ENCODE measurements at regions not wholly inside any gene's neighbourhood (a gene's known extent, or its start where the extent isn't known, plus 50 kb on each side); places are given as distances from the start of the nearest gene placed in this dataset.
A peak's percentile ranks its signal among the peaks of the same experiment; 100 is the strongest.
"Not testable (repeated sequence)": the region's sequence is repeated elsewhere in the genome, so short reads cannot be mapped to it uniquely, and the experiment has no call there.

DNA sequence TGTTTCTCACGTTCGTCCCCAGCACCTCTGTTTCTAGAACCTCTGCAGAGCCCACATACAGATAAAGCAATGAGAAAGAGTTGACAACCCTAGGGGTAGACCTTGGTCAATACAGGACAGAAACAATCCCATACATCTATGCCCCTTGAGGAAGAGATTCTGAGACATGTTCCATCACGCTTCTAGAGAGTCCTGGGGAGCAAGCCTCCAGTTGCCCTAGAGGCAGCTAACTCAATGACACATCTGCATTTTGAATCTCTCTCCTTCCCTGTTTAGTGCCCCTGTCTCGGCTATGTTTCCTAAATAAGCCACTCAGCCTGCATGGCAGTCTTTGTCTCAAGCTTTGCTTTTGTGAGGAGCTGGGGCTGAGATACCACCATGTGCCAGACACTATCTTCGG lies 435.3 kb downstream of the CD83 start:
- Mint-ChIP-seq H3K36me3 (no peaks in the 10 kb centered on the region), H3K4me3 (no peak overlapping the region), H3K27ac (peak overlapping the region in 1 of 6 donors; percentile 25), H3K27me3 (ENCODE audit: low read depth in 3 of 3) (no peaks in the 10 kb centered on the region), H3K9me3 (no peaks in the 10 kb centered on the region), H3K4me1 (no peaks in the 10 kb centered on the region)
- DNase-seq: no peak

DNA sequence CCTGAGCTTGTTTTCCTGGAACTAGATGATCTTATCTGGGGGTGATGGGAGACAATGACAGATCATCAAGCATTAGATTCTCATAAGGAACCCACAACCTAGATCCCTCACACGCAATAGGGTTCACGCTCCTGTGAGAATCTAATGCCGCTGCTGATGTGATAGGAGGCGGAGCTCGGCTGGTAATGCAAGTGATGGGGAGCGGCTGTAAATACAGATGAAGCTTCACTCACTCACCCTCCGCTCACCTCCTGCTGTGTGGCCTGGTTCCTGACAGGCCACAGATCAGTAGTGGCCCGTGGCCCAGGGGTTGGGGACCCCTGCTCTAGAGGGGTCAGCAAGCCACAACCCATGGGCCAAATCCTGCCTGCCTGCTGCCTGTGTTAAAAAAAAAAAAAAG lies 435.9 kb downstream of the CD83 start:
- Mint-ChIP-seq H3K27ac (no peak overlapping the region), H3K36me3 (no peaks in the 10 kb centered on the region), H3K27me3 (ENCODE audit: low read depth in 3 of 3) (no peaks in the 10 kb centered on the region), H3K9me3 (no peaks in the 10 kb centered on the region), H3K4me3 (no peak overlapping the region), H3K4me1 (no peaks in the 10 kb centered on the region)
- DNase-seq: no peak

DNA sequence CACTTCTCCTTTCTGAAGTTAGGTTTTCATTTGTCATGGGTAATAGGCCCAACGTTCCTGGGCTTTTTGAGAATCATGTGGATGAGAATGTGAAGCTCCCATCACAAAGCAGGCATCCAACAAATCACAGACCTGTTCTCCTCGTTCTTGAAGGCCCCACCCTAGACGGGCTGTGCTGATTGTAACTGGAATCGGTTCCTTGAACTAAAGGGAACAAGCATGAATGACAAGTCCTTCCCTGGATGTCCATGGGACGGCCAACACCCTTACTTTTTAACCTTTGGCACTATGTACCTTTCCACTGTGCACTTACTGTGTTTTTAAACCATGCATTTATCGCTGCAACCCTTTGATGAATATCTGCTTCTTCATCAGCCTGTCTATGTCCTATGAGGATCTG lies 438.2 kb downstream of the CD83 start:
- H3K4me3 Mint-ChIP-seq: no peak overlapping the region
- no peak for DNase-seq
- H3K36me3 Mint-ChIP-seq: peaks cover 0 to 5% (median 0%) of the 10 kb centered on the region in 3 donors
- no peaks in the 10 kb centered on the region for H3K9me3 Mint-ChIP-seq
- peaks cover 0 to 2% (median 0%) of the 10 kb centered on the region in 3 donors for H3K27me3 Mint-ChIP-seq (ENCODE audit: low read depth in 3 of 3)
- no peak overlapping the region for H3K27ac Mint-ChIP-seq
- no peaks in the 10 kb centered on the region for H3K4me1 Mint-ChIP-seq

DNA sequence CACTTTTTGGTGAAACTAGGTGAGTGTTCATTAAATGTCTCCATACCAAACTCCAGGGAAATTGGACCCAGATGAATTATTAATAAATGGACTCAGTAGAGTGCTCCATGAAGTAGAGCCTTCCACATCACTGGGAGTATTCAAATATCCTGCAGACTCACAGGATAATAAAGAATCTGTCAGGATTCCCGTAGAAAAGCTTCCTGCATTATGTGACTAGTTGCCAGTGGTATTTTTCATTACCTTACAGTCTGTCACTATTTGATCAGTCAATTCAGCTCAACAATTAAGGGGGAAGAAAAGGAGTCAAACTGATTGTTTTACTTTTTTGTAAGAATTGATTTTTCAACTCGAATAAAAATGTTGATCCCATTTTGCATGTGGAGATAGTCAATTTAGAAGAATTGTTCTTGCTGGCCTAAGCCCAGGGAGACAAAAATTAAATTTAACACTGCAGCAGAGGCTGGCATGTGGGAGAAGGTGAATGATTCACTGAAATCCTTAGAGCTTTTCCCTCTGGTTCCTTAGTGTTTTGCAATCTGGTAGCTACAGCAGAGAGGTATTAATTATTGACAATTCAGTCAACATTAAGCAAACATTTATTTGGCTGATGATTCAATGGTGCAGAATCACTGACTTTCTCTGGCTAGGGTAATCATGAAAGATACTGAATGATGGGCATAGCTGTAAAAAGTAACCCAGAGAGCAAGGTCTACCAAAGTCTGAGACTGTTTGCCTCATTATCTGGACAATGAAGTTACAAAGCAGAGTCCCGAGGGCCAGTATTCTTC lies 442.4 kb downstream of the CD83 start:
- H3K27me3 Mint-ChIP-seq (ENCODE audit: low read depth in 3 of 3): peaks cover 0 to 4% (median 2%) of the 10 kb centered on the region in 3 donors
- no peak overlapping the region for H3K4me3 Mint-ChIP-seq
- H3K4me1 Mint-ChIP-seq: no peaks in the 10 kb centered on the region
- H3K36me3 Mint-ChIP-seq: peaks cover 0 to 8% (median 5%) of the 10 kb centered on the region in 3 donors
- DNase-seq: no peak
- peaks cover 0 to 4% (median 0%) of the 10 kb centered on the region in 6 donors for H3K9me3 Mint-ChIP-seq
- H3K27ac Mint-ChIP-seq: no peak overlapping the region

DNA sequence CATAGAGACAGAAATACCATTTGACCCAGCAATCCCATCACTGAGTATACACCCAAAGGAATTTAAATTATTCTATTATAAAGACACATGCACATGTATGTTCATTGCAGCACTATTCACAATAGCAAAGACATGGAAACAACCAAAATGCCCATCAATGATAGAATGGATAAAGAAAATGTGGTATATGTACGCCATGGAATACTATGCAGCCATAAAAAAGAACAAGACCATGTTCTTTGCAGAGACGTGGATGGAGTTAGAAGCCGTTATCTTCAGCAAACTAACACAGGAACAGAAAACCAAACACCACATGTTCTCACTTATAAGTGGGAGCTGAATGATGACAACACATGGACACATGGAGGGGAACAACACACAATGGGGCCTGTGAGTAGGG lies 444.0 kb downstream of the CD83 start:
- H3K36me3 Mint-ChIP-seq; H3K4me1 Mint-ChIP-seq; H3K27ac Mint-ChIP-seq; H3K27me3 Mint-ChIP-seq (ENCODE audit: low read depth in 3 of 3); DNase-seq; H3K9me3 Mint-ChIP-seq; H3K4me3 Mint-ChIP-seq: not testable (repeated sequence)

DNA sequence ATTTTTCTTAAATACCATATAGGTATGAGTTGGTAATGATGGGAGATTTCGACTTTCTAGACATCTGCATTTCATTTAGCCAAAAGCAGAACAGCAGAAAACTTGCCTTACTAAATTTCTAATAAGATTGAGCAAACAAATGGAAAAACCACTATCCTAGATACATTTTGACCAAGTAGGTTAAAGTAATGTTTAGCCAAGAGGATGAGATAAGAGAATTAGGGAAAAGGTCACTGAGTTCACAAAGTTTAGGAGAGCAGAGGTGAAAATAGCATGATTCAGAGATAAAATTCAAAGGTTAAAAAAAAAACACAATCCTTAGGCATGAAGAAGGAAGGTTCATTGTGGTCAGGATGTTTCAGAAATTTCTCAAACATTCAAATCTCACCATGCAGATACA lies 450.3 kb downstream of the CD83 start:
- DNase-seq: no peak
- Mint-ChIP-seq H3K27ac (peak overlapping the region in 2 of 6 donors; percentile 3 to 14), H3K27me3 (ENCODE audit: low read depth in 3 of 3) (peaks cover 0 to 3% (median 2%) of the 10 kb centered on the region in 3 donors), H3K36me3 (peaks cover 0 to 4% (median 0%) of the 10 kb centered on the region in 3 donors), H3K4me1 (peaks cover 0 to 7% of the 10 kb centered on the region in 2 donors), H3K9me3 (peaks cover 0 to 4% (median 0%) of the 10 kb centered on the region in 6 donors), H3K4me3 (no peak overlapping the region)

DNA sequence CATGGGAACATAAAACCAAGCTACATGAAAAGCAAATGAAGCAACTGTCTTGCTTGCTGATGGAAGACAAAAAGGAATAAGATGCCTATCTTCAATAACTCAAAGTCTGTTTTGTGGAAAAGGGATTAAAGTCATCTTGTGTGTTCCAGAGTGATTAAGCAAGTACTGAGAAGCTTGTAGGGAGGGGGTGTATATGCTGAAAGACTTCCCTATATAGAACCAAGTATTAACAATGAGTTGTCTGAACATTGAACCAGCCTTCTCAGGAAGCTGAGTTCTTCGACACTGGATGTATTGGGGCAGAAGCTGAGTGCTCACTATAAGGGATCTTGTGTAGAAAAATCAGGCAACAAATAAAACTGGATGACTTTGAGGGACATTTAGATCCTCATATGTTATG lies 451.8 kb downstream of the CD83 start:
- Mint-ChIP-seq H3K9me3 (peaks cover 0 to under 1% (median 0%) of the 10 kb centered on the region in 6 donors), H3K4me1 (peaks cover 0 to 7% of the 10 kb centered on the region in 2 donors), H3K27ac (no peak overlapping the region), H3K4me3 (no peak overlapping the region), H3K27me3 (ENCODE audit: low read depth in 3 of 3) (peaks cover 0 to 3% (median 2%) of the 10 kb centered on the region in 3 donors), H3K36me3 (peaks cover 0 to 4% (median 0%) of the 10 kb centered on the region in 3 donors)
- no peak for DNase-seq

DNA sequence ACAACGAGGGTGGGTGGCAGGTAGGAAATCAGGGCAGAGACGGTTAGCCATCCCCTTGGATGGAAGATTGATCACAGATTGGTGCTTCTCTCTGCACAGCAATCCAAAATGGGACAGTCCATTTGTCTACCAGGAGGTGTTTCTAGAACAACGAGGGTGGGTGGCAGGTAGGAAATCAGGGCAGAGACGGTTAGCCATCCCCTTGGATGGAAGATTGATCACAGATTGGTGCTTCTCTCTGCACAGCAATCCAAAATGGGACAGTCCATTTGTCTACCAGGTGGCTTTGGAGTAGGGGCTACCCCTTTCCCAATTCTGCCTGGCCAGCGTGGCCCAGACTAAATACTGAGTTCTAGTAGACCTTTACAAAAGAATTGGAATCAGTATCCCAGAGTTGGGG lies 452.3 kb downstream of the CD83 start:
- not testable (repeated sequence) for H3K27ac Mint-ChIP-seq; DNase-seq; H3K9me3 Mint-ChIP-seq; H3K4me3 Mint-ChIP-seq; H3K36me3 Mint-ChIP-seq; H3K27me3 Mint-ChIP-seq (ENCODE audit: low read depth in 3 of 3); H3K4me1 Mint-ChIP-seq

DNA sequence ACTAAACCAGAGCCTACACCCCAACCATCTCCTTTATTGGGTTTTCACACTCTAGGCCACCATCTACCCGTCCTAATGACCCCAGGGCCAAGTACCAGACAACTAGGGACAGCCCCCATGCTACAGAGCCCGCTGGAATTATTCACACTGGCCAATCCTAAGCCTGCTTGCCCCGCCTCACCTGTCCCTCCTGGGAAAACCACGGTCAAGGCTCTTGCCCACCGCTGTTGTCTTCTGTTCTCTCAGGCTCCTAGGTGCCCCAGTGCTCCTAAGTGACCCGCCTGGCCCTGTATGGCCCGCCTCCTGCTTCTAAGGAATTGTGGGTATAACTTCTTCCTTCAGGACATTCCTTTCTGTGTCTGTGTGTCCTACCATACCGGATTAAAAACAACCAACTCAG lies 453.4 kb downstream of the CD83 start:
- no peak for DNase-seq
- no peak overlapping the region for H3K27ac Mint-ChIP-seq
- peaks cover 0 to 9% (median 2%) of the 10 kb centered on the region in 3 donors for H3K27me3 Mint-ChIP-seq (ENCODE audit: low read depth in 3 of 3)
- H3K9me3 Mint-ChIP-seq: no peaks in the 10 kb centered on the region
- no peak overlapping the region for H3K4me3 Mint-ChIP-seq
- H3K36me3 Mint-ChIP-seq: peaks cover 0 to 4% (median 0%) of the 10 kb centered on the region in 3 donors
- peaks cover 0 to 7% of the 10 kb centered on the region in 2 donors for H3K4me1 Mint-ChIP-seq

DNA sequence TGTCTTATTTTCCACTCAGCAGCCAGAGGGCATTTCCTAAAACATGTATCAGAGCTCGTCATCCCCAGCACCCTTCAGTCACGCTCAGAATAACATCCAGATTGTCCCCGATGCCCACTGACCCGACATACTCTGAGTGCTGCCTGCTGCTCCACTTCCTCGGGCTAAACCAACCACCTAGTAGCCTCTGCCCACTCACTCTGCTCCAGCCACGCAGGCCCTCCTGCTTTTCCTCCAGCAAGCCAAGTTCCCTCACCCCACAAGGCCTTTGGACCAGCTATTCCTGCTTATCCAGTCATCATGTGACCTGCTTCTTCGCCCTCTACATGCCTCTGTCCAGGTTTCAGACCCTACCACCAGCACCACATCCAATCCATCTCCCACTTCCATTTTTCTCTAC lies 454.2 kb downstream of the CD83 start:
- Mint-ChIP-seq H3K9me3 (peaks cover 0 to 3% (median 0%) of the 10 kb centered on the region in 6 donors), H3K4me3 (no peak overlapping the region), H3K4me1 (peaks cover 0 to 7% of the 10 kb centered on the region in 2 donors), H3K27me3 (ENCODE audit: low read depth in 3 of 3) (peaks cover 0 to 14% (median 2%) of the 10 kb centered on the region in 3 donors), H3K27ac (peak overlapping the region in 1 of 6 donors; percentile 32), H3K36me3 (peaks cover 0 to 4% (median 0%) of the 10 kb centered on the region in 3 donors)
- no peak for DNase-seq

DNA sequence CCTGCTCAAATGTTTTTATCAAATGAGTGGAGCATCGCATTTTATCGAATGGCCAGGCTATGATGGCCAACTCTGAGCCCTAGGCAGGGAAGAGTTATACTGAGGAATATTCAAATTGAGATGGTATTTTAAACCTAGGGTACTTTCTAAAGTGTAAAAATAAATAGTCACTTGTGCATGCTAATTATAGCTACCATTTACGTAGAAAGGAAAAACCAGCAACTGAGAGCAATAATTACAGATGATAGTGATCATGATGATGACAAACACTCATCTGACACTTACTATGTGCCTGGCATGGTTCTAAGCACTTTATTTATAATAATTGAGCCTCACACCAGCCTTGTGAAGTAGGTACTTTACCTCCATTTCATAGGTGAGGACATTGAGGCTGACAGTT lies 455.7 kb downstream of the CD83 start:
- Mint-ChIP-seq H3K27ac (no peak overlapping the region), H3K4me3 (no peak overlapping the region), H3K27me3 (ENCODE audit: low read depth in 3 of 3) (peaks cover 0 to 14% (median 1%) of the 10 kb centered on the region in 3 donors), H3K36me3 (peaks cover 0 to 4% (median 0%) of the 10 kb centered on the region in 3 donors), H3K4me1 (peaks cover 0 to 2% of the 10 kb centered on the region in 2 donors), H3K9me3 (peaks cover 0 to 3% (median 0%) of the 10 kb centered on the region in 6 donors)
- DNase-seq: no peak

DNA sequence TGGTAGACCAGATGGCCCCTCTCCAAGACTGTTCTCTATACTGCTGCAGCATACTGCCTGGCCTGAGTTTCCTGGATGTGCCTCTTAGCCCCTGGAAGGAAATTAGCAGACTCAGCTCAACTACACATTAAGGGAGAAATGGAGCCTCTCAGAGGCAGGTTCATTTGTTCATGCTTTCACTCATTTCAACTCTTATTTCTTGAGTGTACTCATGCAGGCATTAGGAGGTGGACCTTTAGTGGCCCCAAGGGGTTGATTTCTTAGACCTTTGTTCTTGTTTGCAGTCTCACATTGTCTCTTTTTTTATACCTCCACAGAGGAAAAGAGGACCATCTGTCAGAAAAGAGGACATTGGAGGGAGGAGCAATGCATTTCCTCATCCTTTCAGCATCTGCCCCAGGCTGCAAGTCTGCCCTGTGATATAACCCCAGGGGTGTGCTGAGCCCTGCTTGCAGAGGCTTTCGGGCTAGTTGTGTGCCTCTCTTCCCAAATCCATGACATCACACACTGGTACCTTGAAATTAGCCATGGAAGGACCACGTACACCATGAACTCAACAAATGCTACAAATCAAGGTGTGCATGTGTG lies 456.2 kb downstream of the CD83 start:
- no peak overlapping the region for H3K4me3 Mint-ChIP-seq
- no peak overlapping the region for H3K27ac Mint-ChIP-seq
- no peaks in the 10 kb centered on the region for H3K4me1 Mint-ChIP-seq
- DNase-seq: no peak
- peaks cover 0 to 4% (median 0%) of the 10 kb centered on the region in 3 donors for H3K36me3 Mint-ChIP-seq
- peaks cover 0 to 14% (median 0%) of the 10 kb centered on the region in 3 donors for H3K27me3 Mint-ChIP-seq (ENCODE audit: low read depth in 3 of 3)
- H3K9me3 Mint-ChIP-seq: peaks cover 0 to 3% (median 0%) of the 10 kb centered on the region in 6 donors

DNA sequence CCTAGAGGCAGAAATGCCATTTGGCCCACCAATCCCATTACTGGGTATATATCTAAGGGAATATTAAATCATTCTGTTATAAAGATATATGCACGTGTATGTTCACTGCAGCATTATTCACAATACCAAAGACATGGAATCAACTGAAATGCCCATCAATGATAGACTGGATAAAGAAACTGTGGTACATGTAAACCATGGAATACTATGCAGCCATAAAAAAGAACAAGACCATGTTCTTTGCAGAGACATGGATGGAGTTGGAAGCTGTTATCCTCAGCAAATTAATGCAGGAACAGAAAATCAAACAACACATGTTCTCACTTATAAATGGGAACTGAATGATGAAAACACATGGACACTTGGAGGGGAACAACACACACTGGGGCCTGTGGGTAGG lies 458.4 kb downstream of the CD83 start:
- no peak overlapping the region for H3K27ac Mint-ChIP-seq
- peaks cover 0 to 12% (median 0%) of the 10 kb centered on the region in 3 donors for H3K27me3 Mint-ChIP-seq (ENCODE audit: low read depth in 3 of 3)
- peaks cover 0 to 3% (median 0%) of the 10 kb centered on the region in 6 donors for H3K9me3 Mint-ChIP-seq
- DNase-seq: no peak
- H3K36me3 Mint-ChIP-seq: no peaks in the 10 kb centered on the region
- H3K4me1 Mint-ChIP-seq: no peaks in the 10 kb centered on the region
- H3K4me3 Mint-ChIP-seq: no peak overlapping the region

DNA sequence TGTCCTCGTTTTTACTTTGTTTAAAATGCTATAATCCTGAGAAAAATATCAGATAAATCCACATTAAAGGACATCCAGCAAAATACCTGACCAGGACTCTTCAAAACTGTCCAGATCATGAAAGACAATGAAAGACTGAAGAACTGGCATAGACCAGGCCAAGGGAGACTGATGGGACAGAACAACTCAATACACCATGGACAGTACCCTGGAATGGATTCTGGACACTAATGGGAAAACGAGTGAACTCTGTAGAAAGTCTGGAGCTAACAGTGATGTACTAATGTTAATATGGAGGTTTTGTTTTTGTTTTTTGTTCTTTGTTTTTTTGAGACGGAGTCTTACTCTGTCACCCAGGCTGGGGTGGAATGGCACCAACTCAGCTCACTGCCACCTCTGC lies 461.4 kb downstream of the CD83 start:
- Mint-ChIP-seq H3K4me3 (no peak overlapping the region), H3K4me1 (no peaks in the 10 kb centered on the region), H3K27ac (no peak overlapping the region), H3K9me3 (peaks cover 0 to 3% (median 0%) of the 10 kb centered on the region in 6 donors), H3K36me3 (no peaks in the 10 kb centered on the region), H3K27me3 (ENCODE audit: low read depth in 3 of 3) (peaks cover 0 to 12% (median 1%) of the 10 kb centered on the region in 3 donors)
- DNase-seq: no peak

Measured in immature natural killer cell (primary cell).